ENCODE measurements at regions not wholly inside any gene's neighbourhood (a gene's known extent, or its start where the extent isn't known, plus 50 kb on each side); places are given as distances from the start of the nearest gene placed in this dataset.

DNA sequence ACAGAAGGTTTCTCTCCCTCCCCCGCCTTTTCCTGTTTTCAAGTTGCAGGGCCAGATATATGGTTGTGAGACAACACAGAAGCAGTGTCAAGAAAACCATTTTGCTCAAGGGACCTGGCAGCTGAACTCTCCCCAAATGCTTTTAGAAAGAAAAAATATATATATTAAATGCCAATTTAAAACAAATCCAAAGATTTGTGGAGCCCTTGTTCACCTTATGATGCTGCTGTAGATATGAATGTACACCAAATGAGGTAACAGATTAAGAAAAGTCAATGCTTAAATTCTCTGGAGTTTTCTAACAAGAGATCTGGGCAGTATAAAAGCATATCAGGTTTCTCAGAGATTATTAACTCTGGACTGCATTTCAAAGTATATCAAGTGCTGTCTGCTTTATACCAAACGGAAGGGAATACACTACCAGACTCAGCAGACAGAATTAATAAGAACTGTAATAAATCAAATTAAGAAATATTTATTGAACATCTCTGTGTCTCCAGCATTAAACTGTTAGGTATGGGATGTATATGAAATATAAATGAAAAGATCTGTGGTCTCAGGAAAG lies 357.5 kb downstream of the HDGFL1 start:
- peak; percentile 94 for DNase-seq (ENCODE audit: low spot score)

DNA sequence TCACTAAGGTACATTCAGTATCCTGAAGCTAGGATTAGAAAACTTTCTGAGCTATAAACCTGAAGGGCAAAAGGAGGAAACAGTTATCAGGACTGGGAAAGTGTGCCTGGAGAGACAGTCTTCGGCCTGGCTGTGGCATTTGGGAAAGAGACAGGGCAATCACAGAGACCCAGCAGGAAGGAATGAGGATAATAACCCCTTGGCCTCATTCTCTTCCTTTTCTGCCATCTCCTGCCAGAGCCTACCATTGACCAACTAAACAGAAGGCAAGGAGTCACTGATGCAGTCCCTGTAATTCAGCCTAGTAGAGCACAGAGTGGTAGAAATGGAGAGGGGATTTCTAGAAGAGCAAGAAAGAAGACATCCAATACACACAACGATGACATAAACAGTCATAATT lies 359.4 kb downstream of the HDGFL1 start:
- DNase-seq (ENCODE audit: low spot score): no peak

DNA sequence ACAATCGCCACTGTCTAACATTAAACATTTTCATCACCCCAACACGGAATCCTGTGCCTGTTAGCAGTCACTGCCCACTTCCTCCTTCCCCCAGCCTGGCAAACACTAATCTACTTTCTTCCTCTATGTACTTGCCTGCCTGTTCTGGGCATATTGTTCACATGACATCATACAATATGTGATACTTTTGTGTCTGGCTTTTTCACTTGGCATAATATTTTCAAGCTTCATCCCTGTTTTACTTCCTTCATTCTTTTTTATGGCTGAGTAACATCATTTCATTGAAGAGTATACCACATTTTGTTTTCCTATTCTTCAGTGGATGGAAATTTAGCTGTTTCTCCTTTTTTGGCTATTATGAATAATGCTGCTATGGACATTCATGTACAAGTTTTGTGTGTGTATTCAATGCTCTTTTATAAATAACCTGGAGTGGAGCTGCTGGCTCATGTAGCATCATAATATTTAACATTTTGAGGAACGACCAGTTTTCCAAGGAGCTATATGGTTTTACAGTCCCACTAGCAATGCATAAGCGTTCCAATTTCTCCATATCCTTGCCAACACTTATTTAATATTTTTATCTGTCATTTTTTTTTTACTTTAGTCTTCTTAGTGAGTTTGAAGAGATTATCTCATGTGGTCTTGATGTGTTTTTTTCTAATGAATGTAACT lies 360.1 kb downstream of the HDGFL1 start:
- no peak for DNase-seq (ENCODE audit: low spot score)

DNA sequence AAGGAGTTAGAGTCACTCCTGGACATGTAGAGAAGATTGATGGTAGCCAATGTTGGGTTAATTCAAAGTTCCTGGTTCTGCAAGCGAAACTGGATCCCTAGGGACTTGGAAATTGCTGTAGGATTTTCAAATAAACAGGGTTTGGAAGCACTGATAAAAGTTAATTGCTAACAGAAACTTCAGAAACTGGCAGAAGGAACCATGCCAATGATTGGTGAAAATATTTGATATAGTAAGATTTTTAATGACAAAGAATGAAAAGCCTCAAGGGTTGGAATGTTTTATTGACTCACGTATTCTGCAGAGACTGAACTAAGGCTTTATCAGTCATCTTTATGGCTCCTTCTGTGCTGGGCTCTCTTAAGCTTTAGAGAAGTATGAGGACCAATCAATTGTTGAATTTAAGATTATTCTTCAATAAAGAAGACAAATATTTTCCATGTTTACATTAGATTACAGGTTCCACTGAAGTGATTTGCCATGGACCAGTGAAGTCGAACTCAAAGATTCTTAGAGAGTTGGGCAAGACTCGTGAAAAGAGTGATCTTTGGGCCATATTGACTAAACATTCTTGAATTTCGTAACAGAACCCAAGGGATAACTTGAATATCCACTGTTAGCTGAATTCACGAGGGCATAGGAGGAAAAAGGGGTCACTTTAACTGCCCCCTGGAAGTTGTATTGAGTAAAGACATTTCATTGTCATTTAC lies 371.4 kb downstream of the HDGFL1 start:
- DNase-seq (ENCODE audit: low spot score): peak; percentile 21

DNA sequence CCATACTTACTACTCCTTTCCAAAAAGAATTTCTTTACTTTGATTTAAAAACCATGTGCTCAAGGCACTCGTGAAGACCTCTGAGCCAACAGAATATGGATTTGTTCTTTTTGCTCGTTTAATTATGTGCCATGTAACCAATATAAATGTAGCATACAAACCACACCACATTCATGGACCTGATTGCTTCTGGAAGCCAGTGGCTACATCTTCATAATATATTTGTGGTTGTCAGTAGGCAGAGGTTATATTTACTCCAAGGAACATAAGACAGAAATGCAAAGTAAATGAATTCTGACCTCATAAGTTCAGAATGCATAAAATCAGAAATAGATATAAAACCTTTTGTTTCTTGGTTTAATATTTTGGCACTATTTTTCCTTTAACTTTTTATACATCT lies 373.0 kb downstream of the HDGFL1 start:
- DNase-seq (ENCODE audit: low spot score): no peak

DNA sequence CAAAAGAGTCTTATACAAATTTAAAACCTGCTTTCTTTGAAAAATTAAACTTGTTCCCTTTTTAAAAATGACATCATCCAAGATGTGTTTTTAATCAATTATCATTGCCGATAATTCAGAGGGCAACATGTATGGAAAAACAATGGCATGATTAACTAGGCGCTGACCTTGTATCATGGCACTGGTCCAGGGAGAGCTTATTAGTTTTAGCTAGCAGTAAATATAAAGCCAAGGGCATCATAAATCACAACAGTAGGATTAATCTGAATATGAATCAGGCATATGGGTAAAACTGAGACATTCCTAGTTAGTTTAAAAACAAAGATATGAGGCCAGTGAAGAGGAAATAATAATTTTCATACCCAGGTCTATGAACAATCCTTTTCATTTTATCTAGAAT lies 374.0 kb downstream of the HDGFL1 start:
- DNase-seq (ENCODE audit: low spot score): no peak

DNA sequence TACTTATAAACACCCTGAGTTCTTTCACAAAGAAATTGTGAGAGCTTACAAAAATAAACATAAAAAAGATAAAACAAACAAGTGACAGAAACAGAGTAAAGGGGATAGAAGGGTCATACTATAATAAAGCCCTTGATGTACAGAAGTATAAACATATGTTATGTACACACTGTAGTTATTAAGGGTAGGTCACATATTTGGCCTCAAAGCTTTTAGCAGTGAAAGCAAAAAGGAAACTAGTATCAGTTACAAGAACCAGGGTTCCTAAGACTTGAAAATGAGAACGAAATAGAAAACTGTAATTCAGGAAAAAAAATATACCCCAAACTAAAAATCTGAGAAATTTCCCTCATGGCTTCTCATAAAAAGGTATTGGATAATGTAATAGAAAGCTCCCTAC lies 380.6 kb downstream of the HDGFL1 start:
- DNase-seq (ENCODE audit: low spot score): no peak

DNA sequence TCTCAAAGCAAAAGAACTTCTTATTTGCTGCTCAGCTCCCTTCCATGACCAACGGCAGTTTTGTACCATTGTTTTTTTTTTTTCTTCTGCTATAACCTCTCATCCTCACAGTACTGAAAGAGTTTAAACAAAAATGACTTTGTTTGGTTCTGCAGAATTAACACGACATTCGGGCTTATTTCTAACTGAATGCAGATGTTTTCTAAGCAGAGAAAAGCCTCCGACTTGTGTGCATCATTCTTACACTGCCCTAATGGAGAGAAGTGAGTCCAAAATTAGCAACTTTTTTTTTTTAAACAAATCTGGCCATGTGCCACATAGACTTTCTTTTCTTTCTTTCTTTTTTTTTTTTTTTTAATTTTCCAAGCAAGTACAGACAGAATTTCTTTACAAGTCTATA lies 382.7 kb downstream of the HDGFL1 start:
- DNase-seq (ENCODE audit: low spot score): no peak

DNA sequence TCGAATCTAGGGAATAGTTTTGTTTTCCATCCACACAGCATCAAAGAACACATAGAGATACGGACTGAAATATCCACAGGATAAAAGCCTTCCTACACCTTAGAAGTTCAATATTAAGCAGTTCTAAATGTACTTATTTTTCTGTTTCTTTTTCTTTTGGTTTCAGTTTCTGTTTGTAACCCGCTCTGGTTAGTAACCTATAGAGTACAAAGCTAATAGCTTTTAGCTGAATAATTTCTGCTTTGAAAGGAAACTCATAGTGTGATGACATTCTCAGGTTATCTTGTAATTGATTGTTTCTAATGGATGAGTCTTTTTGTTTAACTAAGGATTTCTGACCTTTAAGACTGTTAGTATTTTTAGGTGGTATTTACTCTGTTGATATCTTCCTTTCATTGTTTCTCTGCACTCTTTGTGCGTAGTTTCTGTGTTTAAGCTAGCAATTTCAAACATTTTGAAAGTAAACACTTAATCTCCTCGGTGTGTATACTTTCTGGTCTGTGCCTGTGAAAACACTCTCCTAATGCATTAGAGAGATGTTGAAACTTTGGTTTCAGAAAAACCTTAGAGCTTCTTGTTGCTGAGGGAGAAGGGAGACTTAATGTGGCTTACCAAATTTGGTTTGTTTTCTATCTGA lies 385.5 kb downstream of the HDGFL1 start:
- no peak for DNase-seq (ENCODE audit: low spot score)

DNA sequence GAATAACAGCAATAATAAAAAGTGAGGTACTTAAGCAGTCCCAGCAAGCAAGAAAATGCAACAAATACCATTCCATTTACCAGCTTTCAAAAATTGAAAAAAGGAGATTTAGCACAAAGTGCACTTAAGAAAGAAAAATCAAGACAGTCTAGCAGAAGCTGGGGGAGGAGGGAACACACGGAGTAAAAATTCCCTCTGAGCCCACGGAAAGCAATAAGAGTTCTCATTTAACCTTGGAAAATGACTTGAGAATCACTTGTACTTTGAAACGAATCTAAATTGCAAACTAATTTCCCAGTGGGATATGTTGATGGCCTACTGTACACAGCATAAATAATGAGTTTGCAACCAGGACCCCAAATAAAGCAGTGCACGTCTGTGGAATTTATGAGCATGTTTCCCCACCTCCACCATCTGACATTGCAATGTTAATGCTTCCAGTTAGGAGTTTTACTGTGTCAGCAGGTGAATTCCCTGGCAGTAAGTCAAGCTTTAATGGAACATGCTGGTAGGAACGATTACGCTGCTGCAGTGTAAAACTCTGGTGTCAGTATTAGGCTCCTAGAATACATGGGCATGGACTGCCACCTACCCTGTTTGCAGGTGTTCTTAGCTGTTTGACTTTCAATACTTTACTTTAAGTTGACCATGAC lies 386.8 kb downstream of the HDGFL1 start:
- DNase-seq (ENCODE audit: low spot score): no peak

DNA sequence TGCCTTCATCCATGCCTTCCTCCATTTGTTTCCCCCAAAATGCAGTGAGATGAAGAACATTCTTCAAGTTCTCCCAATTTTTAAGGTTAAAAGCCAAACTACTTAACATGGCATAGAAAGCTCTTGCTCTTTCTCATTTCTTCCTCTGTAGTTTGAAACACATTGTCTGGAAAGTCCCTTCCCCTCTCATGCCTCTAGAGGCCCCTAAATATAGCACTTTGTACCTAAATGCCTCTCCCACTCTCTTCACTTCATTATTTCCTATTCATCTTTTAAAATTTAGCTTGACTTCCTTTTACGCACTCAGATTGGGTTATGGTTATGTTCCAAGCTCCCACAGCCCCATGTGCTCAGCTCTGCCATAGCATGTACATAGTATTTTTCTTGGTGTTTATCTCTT lies 389.3 kb downstream of the HDGFL1 start:
- no peak for DNase-seq (ENCODE audit: low spot score)

DNA sequence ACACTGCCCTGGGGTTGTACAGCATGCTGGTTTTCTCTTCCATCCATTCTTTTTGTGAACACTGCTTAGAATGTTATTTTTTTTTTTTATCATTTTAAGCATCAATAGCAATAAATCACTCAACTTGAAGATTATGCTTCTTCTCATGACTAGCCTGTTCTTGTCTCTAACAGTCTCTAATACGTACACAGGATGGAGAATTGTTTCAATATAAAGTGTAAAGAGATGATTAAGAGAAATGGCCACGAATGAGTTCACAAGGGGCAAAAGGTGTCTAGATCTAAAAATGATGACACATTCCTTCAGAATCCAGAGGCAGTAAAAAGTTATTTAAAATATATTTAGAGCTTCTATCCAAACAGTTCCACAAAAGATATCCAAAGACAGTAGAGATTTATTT lies 390.2 kb downstream of the HDGFL1 start:
- DNase-seq (ENCODE audit: low spot score): no peak

DNA sequence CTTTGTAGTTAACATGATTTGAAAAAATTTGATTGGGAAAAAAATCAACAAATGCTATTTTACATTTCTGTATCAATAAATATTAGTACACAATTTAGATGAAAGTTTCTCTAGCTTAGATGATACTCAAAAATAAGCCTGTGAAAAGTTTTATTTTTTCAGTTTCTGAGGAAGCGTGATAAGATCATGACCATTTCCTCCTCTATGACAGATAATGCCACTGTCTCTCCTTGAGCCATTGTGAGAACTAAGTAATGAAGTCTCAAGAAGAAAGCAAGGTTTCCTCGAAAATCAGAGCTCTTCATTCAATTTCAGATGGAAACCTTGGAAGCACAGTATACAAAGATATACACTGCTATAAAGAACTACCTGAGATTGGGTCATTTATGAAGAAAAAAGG lies 395.0 kb downstream of the HDGFL1 start:
- no peak for DNase-seq (ENCODE audit: low spot score)

DNA sequence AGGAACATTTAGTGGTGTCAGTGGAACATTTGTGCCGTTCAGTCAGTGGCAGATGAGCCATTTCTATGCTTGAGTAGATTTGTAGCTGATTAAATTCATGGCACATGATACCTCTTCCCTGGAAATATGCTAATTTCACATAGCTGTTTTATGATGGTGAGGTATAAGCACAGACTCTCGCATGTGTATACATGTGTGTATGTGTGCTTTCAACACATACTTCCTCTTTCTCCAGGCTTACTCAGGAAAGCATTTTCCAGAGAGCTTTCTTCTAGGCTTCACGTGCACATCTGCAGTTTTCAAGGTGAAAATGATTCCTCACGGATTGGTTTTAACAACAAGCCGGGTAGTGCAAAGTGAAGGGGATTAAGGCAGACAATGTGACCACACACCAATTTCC lies 396.5 kb downstream of the HDGFL1 start:
- no peak for DNase-seq (ENCODE audit: low spot score)

DNA sequence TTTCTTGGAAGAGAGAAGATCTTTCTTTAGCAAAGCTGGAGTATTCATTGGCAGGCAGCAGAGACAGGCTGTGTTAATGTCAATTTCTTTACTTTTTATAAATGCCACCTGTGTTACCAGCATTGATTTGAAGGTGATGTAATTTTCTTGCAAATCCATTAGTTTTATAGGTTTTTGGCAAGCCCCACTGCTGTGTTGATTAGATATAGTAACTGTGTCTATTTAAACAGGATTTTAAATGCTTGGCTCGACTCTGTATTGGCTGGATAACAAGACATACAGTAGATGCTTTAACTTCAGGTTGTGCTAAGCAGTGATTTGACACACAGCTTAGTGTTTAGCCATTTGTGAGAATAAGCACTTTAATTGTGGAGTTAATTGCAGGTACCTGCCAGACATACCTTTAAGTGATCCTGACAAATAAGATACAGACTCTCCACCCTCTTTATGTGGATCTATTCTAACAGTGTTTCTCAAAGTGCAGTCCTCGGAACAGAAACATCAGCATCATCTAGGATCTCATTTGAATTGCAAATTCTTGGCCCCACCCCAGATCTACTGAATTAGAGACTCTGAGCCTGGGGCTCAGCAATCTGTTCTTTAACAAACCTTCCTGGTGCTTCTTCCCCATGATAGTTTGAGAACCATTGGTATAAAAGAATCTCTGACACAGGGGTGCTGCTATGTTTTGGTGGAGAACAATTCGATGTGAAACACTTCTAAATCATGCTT lies 397.5 kb downstream of the HDGFL1 start:
- no peak for DNase-seq (ENCODE audit: low spot score)

DNA sequence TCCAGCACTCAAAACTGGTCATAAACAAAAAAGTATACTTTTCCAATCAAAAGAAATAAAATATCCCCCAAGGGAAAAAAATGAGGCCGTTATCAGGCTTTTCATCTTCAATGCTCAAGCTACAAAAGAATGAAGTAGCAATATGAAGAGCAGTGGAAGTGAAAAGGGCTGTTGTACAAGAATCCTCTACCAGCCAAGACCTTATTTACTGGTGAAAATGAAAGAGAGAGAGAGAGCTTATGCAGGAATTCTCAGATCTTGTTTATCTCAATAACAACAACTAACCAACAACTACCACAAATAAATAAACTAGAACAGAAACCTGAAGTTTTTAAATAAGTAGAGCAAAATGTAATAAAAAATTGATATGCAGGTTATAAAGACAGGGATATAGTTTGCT lies 400.6 kb downstream of the HDGFL1 start:
- DNase-seq (ENCODE audit: low spot score): no peak

DNA sequence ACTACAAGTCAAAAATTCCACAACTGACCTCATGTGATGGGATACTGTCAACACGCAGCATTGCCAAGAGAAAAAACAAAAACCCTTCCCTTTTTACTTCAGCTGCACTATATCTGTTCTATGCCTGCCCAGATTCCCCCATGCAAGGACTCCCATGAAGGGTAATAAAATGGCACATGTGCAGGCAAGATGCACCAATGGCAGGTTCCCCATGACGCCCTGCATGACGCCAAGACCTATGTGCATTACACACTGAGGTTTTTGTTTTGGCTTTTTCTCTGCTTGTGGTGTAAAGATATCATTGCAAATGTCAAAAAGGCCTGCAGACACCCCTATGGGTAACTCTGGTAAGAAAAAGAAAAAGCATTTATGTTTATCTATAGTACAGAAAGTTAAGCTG lies 403.4 kb downstream of the HDGFL1 start:
- no peak for DNase-seq (ENCODE audit: low spot score)

DNA sequence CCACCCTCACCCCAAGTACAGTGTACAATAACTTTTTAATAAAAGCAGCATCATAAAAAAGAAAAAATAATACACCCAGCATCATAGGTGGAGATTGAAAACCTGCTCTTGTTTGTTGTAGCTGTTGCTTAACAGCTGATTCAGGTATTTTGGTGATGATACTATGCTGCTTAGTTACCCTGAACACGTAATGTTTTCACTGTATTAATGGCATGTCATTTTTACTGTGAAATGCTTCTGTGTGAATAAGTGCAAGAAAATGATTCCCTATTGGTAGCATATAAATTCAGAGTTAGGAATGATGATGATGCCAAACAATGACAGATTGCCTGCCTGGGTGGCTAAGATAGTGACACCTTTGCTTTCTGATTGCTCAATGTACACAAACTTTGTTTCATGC lies 405.7 kb downstream of the HDGFL1 start:
- DNase-seq (ENCODE audit: low spot score): no peak

DNA sequence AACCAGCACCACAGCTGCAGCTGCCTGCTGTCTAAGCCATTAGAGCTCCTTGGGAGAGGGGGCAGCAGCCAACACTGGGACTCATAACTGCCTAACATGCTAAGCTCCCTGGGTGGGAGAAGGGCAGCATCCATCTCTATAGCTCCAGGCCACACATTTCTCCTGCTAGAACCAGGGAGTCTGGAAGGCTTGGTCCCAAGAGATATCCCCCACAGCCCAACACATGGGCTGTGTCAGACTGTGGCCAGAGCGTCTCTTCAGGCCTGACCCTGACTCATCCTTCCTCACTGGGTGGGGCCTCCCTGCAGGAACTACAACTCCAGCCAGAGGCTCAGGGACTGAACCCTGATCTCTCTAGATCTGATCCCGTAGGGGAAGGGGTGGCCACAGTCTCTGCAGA lies 411.1 kb downstream of the HDGFL1 start:
- DNase-seq (ENCODE audit: low spot score): peak; percentile 5

DNA sequence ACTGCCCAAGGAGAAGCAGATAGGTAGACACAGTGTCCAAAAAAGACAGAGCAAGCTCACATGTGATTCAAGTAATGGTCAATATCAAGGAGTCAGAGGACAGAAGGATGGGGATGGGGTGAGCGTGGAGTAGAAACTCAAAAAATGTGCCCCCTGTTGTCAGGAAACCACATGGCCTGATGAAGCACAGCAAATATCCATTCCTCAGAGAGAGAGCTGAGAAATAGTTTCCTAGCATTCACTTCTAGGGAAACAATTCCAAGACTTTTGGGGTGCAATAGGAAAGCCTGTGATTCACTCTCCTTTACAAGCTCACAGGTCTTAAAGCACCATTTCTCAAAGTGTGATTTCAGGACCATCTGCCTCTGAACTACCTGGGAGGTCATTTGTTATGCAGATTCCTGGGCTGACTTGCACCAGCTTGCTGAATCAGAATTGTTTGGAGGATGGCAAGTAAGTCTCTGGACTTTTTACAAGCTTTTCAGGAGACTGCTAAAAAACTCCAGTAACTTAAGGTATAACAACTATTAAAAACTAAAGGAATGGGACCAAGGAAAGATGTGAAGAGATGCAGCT lies 432.8 kb downstream of the HDGFL1 start:
- DNase-seq (ENCODE audit: low spot score): no peak
